ENCODE measurements at regions not wholly inside any gene's neighbourhood (a gene's known extent, or its start where the extent isn't known, plus 50 kb on each side); places are given as distances from the start of the nearest gene placed in this dataset.

GRCh38 chr2:78290581-78291214, 734.8 kb upstream of the REG3G start:
- no peak overlapping the region for H3K4me3 ChIP-seq (ENCODE audit: low read length in 3 of 3)
- TF ChIP-seq CTCF (IDR thresholded peaks at IDR 0.05; ENCODE audit: borderline replicate concordance, extremely low read depth, insufficient read depth) = no peak
- DNase-seq (no peak), FAIRE-seq (no peak)
- no peaks in the 10 kb centered on the region for H3K4me1 ChIP-seq (ENCODE audit: control insufficient read depth in 2 of 3, insufficient read depth in 2 of 3, low read depth in 1 of 3, low read length in 3 of 3)
- H3K27me3 ChIP-seq (ENCODE audit: control insufficient read depth, insufficient read depth, low read length) = no peaks in the 10 kb centered on the region
- H3K36me3 ChIP-seq (ENCODE audit: control insufficient read depth in 2 of 3, insufficient read depth in 3 of 3, low read length in 3 of 3) = no peaks in the 10 kb centered on the region
- intact Hi-C loops (cut with DNase I) = no loop called here
- no peak overlapping the region for H3K27ac ChIP-seq (ENCODE audit: low read depth in 2 of 2, low read length in 2 of 2)
- no peak overlapping the region for H3K9ac ChIP-seq (ENCODE audit: low read length in 3 of 3)
- H3K9me3 ChIP-seq (ENCODE audit: control insufficient read depth in 2 of 3, insufficient read depth in 1 of 3, low read length in 3 of 3) = no peaks in the 10 kb centered on the region

GRCh38 chr2:78293768-78294167, 731.7 kb upstream of the REG3G start:
- Histone ChIP-seq H3K9me3 (ENCODE audit: control insufficient read depth in 2 of 3, insufficient read depth in 1 of 3, low read length in 3 of 3) (no peaks in the 10 kb centered on the region), H3K36me3 (ENCODE audit: control insufficient read depth in 2 of 3, insufficient read depth in 3 of 3, low read length in 3 of 3) (no peaks in the 10 kb centered on the region), H3K27me3 (ENCODE audit: control insufficient read depth, insufficient read depth, low read length) (no peaks in the 10 kb centered on the region), H3K4me1 (ENCODE audit: control insufficient read depth in 2 of 3, insufficient read depth in 2 of 3, low read depth in 1 of 3, low read length in 3 of 3) (no peaks in the 10 kb centered on the region), H3K9ac (ENCODE audit: low read length in 3 of 3) (no peak overlapping the region), H3K27ac (ENCODE audit: low read depth in 2 of 2, low read length in 2 of 2) (no peak overlapping the region), H3K4me3 (ENCODE audit: low read length in 3 of 3) (no peak overlapping the region)
- FAIRE-seq (no peak), DNase-seq (no peak)
- intact Hi-C loops (cut with DNase I) = no loop called here
- no peak for TF ChIP-seq CTCF (IDR thresholded peaks at IDR 0.05; ENCODE audit: borderline replicate concordance, extremely low read depth, insufficient read depth)

- Histone ChIP-seq H3K36me3 (ENCODE audit: control insufficient read depth in 2 of 3, insufficient read depth in 3 of 3, low read length in 3 of 3) (no peaks in the 10 kb centered on the region), H3K9ac (ENCODE audit: low read length in 3 of 3) (no peak overlapping the region), H3K27me3 (ENCODE audit: control insufficient read depth, insufficient read depth, low read length) (no peaks in the 10 kb centered on the region), H3K4me3 (ENCODE audit: low read length in 3 of 3) (no peak overlapping the region), H3K4me1 (ENCODE audit: control insufficient read depth in 2 of 3, insufficient read depth in 2 of 3, low read depth in 1 of 3, low read length in 3 of 3) (no peaks in the 10 kb centered on the region), H3K9me3 (ENCODE audit: control insufficient read depth in 2 of 3, insufficient read depth in 1 of 3, low read length in 3 of 3) (no peaks in the 10 kb centered on the region), H3K27ac (ENCODE audit: low read depth in 2 of 2, low read length in 2 of 2) (no peak overlapping the region)
- TF ChIP-seq CTCF (IDR thresholded peaks at IDR 0.05; ENCODE audit: borderline replicate concordance, extremely low read depth, insufficient read depth) = no peak
- no peak for FAIRE-seq
- peak in 1 of 5 donors; percentile 0 for DNase-seq
- intact Hi-C loops (cut with DNase I) = no loop called here
Measured at GRCh38 chr2:78301166-78301789, 724.2 kb upstream of the REG3G start.

Data from kidney (tissue), 13 donors.